Astrocyte (in vitro differentiated cells and primary cell): ENCODE measurements at regions not wholly inside any gene's neighbourhood (a gene's known extent, or its start where the extent isn't known, plus 50 kb on each side); places are given as distances from the start of the nearest gene placed in this dataset.

Experiments
- DNase-seq: peaks from one replicate; pipeline ENCODE4 v3.0.0-alpha.2; 2010; ENCODE audit warnings: low read depth
- FAIRE-seq: peaks from 2 replicates; lab custom pipeline; 2011; peaks lifted over from hg19 to GRCh38; lab: Jason Lieb, UNC
- H2AFZ ChIP-seq: 2 replicates; pipeline ENCODE4 v1.6.0; 2012; ENCODE audit warnings: low read depth, low read length, inconsistent platforms
- H3K27ac ChIP-seq: 2 replicates; pipeline ENCODE4 v1.5.1; 2011; ENCODE audit warnings: low read depth, low read length, inconsistent platforms
- H3K27me3 ChIP-seq: 2 replicates; pipeline ENCODE4 v1.6.0; 2011; ENCODE audit warnings: low read length, inconsistent platforms; ENCODE audit not compliant: insufficient read depth
- H3K36me3 ChIP-seq: 2 replicates; pipeline ENCODE4 v1.5.1; 2011; ENCODE audit warnings: low read length, inconsistent platforms; ENCODE audit not compliant: insufficient read depth
- H3K4me1 ChIP-seq: 2 replicates; pipeline ENCODE4 v1.5.1; 2011; ENCODE audit warnings: low read length, inconsistent platforms; ENCODE audit not compliant: insufficient read depth
- H3K4me2 ChIP-seq: 2 replicates; pipeline ENCODE4 v1.6.0; 2012; ENCODE audit warnings: low read length, inconsistent platforms
- H3K4me3 ChIP-seq: 2 replicates; pipeline ENCODE4 v1.5.1; 2011; ENCODE audit warnings: low read depth, mild to moderate bottlenecking, low read length, inconsistent platforms; ENCODE audit not compliant: insufficient read depth
- H3K79me2 ChIP-seq: 2 replicates; pipeline ENCODE4 v1.6.0; 2012; ENCODE audit warnings: mild to moderate bottlenecking, low read length, inconsistent platforms; ENCODE audit not compliant: insufficient read depth
- H3K9ac ChIP-seq: 2 replicates; pipeline ENCODE4 v1.6.0; 2012; ENCODE audit warnings: mild to moderate bottlenecking, low read length, inconsistent platforms
- H3K9me3 ChIP-seq: 2 replicates; pipeline ENCODE4 v1.5.1; 2012; ENCODE audit warnings: low read depth, mild to moderate bottlenecking, low read length, inconsistent platforms; ENCODE audit not compliant: insufficient read depth
- H4K20me1 ChIP-seq: 2 replicates; pipeline ENCODE4 v1.6.0; 2012; ENCODE audit warnings: low read length, inconsistent platforms; ENCODE audit not compliant: insufficient read depth
- H3K27ac Mint-ChIP-seq: one replicate; pipeline ENCODE4 v1.8.0; 2021; ENCODE audit warnings: mild to moderate bottlenecking, mixed read lengths; ENCODE audit not compliant: unreplicated experiment
- H3K27me3 Mint-ChIP-seq: one replicate; pipeline ENCODE4 v1.8.0; 2021; ENCODE audit warnings: low read depth, mixed read lengths; ENCODE audit not compliant: unreplicated experiment
- H3K36me3 Mint-ChIP-seq: one replicate; pipeline ENCODE4 v1.8.0; 2021; ENCODE audit warnings: low read depth, mixed read lengths; ENCODE audit not compliant: unreplicated experiment
- H3K4me1 Mint-ChIP-seq: one replicate; pipeline ENCODE4 v1.8.0; 2021; ENCODE audit warnings: low read depth, mixed read lengths; ENCODE audit not compliant: unreplicated experiment
- H3K4me3 Mint-ChIP-seq: one replicate; pipeline ENCODE4 v1.8.0; 2021; ENCODE audit warnings: mild to moderate bottlenecking, moderate library complexity, mixed read lengths; ENCODE audit not compliant: unreplicated experiment
- H3K9me3 Mint-ChIP-seq: one replicate; pipeline ENCODE4 v1.8.0; 2021; ENCODE audit warnings: mild to moderate bottlenecking, mixed read lengths; ENCODE audit not compliant: unreplicated experiment
- EZH2 ChIP-seq: IDR thresholded peaks from 2 replicates; pipeline ENCODE4 v1.6.1; 2012; ENCODE audit warnings: mild to moderate bottlenecking, low read length, inconsistent platforms; ENCODE audit not compliant: insufficient read depth
- TF ChIP-seq, protein P1 (sequence below): IDR thresholded peaks from 2 replicates; pipeline ENCODE4 v1.5.1; 2011; ENCODE audit warnings: low read depth, mild to moderate bottlenecking, inconsistent platforms, low read length, moderate library complexity; ENCODE audit not compliant: insufficient read depth

DNA sequence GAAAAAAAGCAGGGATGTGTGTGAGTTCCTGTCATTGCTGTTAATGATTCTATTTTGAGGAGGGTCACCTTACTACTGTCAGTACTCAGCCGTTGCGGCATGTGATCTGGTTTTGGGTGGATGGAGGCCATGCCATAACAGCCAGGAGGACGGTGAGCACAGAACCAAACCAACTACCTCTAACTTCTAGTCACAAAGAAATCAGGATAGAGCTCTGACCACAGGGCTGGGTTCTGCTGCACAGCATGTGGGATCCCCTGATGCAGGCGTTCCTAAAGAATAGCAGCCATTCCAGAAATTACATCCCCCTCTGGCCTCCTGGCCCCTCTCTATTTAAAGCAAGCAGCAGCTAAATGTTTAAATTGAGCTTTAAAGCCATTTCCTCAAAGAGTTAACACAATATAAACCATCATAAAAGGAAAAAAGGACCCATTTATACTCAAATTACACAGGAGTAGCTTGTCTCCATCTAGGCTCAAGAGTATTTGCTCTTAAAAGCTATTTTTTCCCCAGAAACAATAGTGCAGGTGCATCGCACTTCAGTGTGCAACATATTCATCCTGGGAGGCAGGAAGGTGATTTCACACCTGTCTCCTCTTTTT is 786.4 kb downstream of the RNF144A start:
- peaks cover 16% of the 10 kb centered on the region for H3K4me1 ChIP-seq
- no peak overlapping the region for H3K4me3 ChIP-seq
- no peak overlapping the region for H3K27ac ChIP-seq
- no peaks in the 10 kb centered on the region for H4K20me1 ChIP-seq
- H3K9me3 ChIP-seq, result no peaks in the 10 kb centered on the region
- H3K36me3 ChIP-seq, result no peaks in the 10 kb centered on the region
- H3K36me3 Mint-ChIP-seq, result no peaks in the 10 kb centered on the region
- H3K9me3 Mint-ChIP-seq, result peaks cover 4% of the 10 kb centered on the region
- FAIRE-seq (no peak), DNase-seq (no peak)
- H3K4me1 Mint-ChIP-seq, result peaks cover 29% of the 10 kb centered on the region
- no peak overlapping the region for H2AFZ ChIP-seq
- H3K27ac Mint-ChIP-seq, result no peak overlapping the region
- H3K4me2 ChIP-seq, result no peak overlapping the region
- H3K27me3 Mint-ChIP-seq, result peaks cover 3% of the 10 kb centered on the region
- H3K9ac ChIP-seq, result no peak overlapping the region
- no peak overlapping the region for H3K4me3 Mint-ChIP-seq
- H3K27me3 ChIP-seq, result no peaks in the 10 kb centered on the region
- no peaks in the 10 kb centered on the region for H3K79me2 ChIP-seq
- TF ChIP-seq, protein P1, sequence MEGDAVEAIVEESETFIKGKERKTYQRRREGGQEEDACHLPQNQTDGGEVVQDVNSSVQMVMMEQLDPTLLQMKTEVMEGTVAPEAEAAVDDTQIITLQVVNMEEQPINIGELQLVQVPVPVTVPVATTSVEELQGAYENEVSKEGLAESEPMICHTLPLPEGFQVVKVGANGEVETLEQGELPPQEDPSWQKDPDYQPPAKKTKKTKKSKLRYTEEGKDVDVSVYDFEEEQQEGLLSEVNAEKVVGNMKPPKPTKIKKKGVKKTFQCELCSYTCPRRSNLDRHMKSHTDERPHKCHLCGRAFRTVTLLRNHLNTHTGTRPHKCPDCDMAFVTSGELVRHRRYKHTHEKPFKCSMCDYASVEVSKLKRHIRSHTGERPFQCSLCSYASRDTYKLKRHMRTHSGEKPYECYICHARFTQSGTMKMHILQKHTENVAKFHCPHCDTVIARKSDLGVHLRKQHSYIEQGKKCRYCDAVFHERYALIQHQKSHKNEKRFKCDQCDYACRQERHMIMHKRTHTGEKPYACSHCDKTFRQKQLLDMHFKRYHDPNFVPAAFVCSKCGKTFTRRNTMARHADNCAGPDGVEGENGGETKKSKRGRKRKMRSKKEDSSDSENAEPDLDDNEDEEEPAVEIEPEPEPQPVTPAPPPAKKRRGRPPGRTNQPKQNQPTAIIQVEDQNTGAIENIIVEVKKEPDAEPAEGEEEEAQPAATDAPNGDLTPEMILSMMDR, result no peak
- TF ChIP-seq EZH2, result no peak

DNA sequence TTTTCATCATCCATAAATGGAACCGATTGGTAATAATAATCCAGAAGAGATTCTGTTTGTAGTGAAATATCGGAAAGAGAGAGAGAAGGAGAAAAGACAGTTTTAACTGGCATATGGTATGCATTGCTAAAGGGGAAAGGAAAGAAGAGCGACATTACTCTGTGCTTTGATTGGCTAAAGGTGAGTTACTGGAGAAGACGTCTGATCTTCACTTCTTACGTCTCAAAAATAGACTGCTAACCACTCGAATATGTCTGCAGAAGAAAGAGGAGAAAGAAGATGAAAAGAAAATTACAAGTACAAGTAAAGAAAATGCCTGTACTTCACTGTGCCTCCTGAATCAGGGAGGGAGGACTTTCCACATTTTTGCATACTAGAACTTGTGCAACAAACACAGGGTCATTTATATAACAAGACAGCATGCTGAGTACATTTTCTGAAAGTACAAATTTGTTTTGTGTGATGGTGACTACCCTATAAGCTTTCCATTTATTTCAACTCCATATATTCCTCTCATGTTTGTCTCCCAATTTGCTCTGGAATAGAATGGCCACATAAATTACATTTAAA is 787.2 kb downstream of the RNF144A start:
- Mint-ChIP-seq H3K9me3 (peaks cover 4% of the 10 kb centered on the region), H3K36me3 (no peaks in the 10 kb centered on the region), H3K4me3 (no peak overlapping the region), H3K4me1 (peaks cover 30% of the 10 kb centered on the region), H3K27ac (no peak overlapping the region), H3K27me3 (peaks cover 3% of the 10 kb centered on the region)
- H2AFZ ChIP-seq, result no peak overlapping the region
- DNase-seq, result no peak
- H3K36me3 ChIP-seq, result no peaks in the 10 kb centered on the region
- no peak overlapping the region for H3K4me2 ChIP-seq
- no peak overlapping the region for H3K4me3 ChIP-seq
- H3K9me3 ChIP-seq, result no peaks in the 10 kb centered on the region
- FAIRE-seq, result no peak
- H3K9ac ChIP-seq, result no peak overlapping the region
- no peaks in the 10 kb centered on the region for H4K20me1 ChIP-seq
- H3K27ac ChIP-seq, result no peak overlapping the region
- H3K79me2 ChIP-seq, result no peaks in the 10 kb centered on the region
- no peaks in the 10 kb centered on the region for H3K27me3 ChIP-seq
- TF ChIP-seq, protein P1, result no peak
- no peak for TF ChIP-seq EZH2
- H3K4me1 ChIP-seq, result peaks cover 16% of the 10 kb centered on the region

DNA sequence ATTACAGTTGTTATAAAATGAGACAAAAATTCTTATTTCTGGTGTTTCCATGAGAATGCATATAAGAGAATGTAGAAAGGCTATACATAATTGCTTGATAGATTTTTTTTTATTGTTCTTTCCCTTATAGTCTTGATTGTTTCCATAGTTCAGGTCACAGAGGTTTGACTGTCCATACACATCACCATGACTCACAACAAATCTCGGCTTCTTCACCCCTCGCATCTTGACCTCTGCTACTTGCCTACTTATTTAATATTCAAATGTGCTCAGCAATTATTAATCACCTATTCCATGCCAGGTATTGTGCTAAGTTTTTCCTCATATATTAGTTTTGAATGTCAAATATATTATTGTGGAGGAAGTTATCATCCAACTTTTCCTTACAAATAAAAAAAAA is 789.6 kb downstream of the RNF144A start:
- FAIRE-seq (no peak), DNase-seq (no peak)
- H3K36me3 Mint-ChIP-seq, result no peaks in the 10 kb centered on the region
- Histone ChIP-seq H3K9me3 (no peaks in the 10 kb centered on the region), H3K27me3 (no peaks in the 10 kb centered on the region), H3K4me2 (no peak overlapping the region), H3K79me2 (no peaks in the 10 kb centered on the region), H3K9ac (no peak overlapping the region), H3K36me3 (no peaks in the 10 kb centered on the region), H3K4me1 (peaks cover 16% of the 10 kb centered on the region), H3K27ac (no peak overlapping the region), H4K20me1 (no peaks in the 10 kb centered on the region), H2AFZ (no peak overlapping the region), H3K4me3 (no peak overlapping the region)
- H3K4me1 Mint-ChIP-seq, result peaks cover 37% of the 10 kb centered on the region
- no peak for TF ChIP-seq EZH2
- TF ChIP-seq, protein P1, result no peak
- no peak overlapping the region for H3K4me3 Mint-ChIP-seq
- peaks cover 3% of the 10 kb centered on the region for H3K9me3 Mint-ChIP-seq
- H3K27me3 Mint-ChIP-seq, result peaks cover 3% of the 10 kb centered on the region
- no peak overlapping the region for H3K27ac Mint-ChIP-seq
